ENCODE measurements at regions not wholly inside any gene's neighbourhood (a gene's known extent, or its start where the extent isn't known, plus 50 kb on each side); places are given as distances from the start of the nearest gene placed in this dataset.

DNA sequence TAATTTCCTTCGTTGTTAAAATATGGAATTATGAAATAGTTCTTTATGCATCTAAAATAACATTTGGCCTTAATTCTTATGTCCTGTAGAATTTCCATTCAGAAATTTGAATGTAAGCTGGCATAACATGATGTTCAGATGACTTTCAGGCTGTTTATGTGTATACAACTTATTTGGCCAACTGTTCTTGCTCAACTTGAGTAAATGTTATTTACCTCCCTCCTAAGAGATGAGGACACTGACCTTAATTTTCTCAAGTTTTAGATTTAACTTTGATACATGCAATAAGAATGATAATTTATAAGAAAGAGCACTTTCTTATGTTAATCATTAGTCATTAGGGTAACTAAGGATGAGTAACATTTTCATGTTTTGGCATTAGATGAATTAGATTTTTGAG lies 365.4 kb downstream of the AEBP2 start:
- TF ChIP-seq, protein P1, sequence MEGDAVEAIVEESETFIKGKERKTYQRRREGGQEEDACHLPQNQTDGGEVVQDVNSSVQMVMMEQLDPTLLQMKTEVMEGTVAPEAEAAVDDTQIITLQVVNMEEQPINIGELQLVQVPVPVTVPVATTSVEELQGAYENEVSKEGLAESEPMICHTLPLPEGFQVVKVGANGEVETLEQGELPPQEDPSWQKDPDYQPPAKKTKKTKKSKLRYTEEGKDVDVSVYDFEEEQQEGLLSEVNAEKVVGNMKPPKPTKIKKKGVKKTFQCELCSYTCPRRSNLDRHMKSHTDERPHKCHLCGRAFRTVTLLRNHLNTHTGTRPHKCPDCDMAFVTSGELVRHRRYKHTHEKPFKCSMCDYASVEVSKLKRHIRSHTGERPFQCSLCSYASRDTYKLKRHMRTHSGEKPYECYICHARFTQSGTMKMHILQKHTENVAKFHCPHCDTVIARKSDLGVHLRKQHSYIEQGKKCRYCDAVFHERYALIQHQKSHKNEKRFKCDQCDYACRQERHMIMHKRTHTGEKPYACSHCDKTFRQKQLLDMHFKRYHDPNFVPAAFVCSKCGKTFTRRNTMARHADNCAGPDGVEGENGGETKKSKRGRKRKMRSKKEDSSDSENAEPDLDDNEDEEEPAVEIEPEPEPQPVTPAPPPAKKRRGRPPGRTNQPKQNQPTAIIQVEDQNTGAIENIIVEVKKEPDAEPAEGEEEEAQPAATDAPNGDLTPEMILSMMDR (IDR thresholded peaks at IDR 0.05), result no peak
- Histone ChIP-seq H3K79me2 (ENCODE audit: insufficient read depth, low read length) (no peaks in the 10 kb centered on the region), H3K4me2 (replicated peaks; ENCODE audit: extremely low read depth, low read length, poor library complexity, severe bottlenecking) (no peak overlapping the region), H3K4me1 (ENCODE audit: control insufficient read depth in 1 of 2, insufficient read depth in 2 of 2, low read length in 2 of 2) (no peaks in the 10 kb centered on the region), H3K9ac (ENCODE audit: insufficient read depth, low read length, poor library complexity, severe bottlenecking) (no peak overlapping the region), H3K9me3 (replicated peaks in 1 of 2; ENCODE audit: control insufficient read depth in 1 of 2, insufficient read depth in 1 of 2, low read length in 2 of 2) (no peaks in the 10 kb centered on the region), H3K27ac (ENCODE audit: low read depth in 1 of 2, low read length in 2 of 2) (no peak overlapping the region), H3K36me3 (replicated peaks in 1 of 2; ENCODE audit: control insufficient read depth in 1 of 2, insufficient read depth in 2 of 2, low read length in 2 of 2) (no peaks in the 10 kb centered on the region), H4K20me1 (ENCODE audit: insufficient read depth, low read length) (no peaks in the 10 kb centered on the region), H3K4me3 (replicated peaks in 1 of 3; ENCODE audit: low read depth in 2 of 3, low read length in 3 of 3) (no peak overlapping the region), H3K27me3 (ENCODE audit: control insufficient read depth in 2 of 2, insufficient read depth in 2 of 2, low read length in 2 of 2) (no peaks in the 10 kb centered on the region), H2AFZ (ENCODE audit: insufficient read depth, low read depth, low read length, poor library complexity, severe bottlenecking) (no peak overlapping the region)
- Mint-ChIP-seq H3K27ac (no peak overlapping the region), H3K27me3 (ENCODE audit: low read depth in 3 of 3) (no peaks in the 10 kb centered on the region), H3K36me3 (no peaks in the 10 kb centered on the region), H3K4me3 (no peak overlapping the region), H3K9me3 (peaks cover 0 to 8% (median 2%) of the 10 kb centered on the region in 7 donors), H3K4me1 (no peaks in the 10 kb centered on the region)
- DNase-seq, result no peak
- intact Hi-C loops (cut with micrococcal nuclease), result no loop called here
- whole genome bisulfite sequencing (ENCODE audit: insufficient coverage), result no CpG with 5 or more reads among the region's 1 CpG

DNA sequence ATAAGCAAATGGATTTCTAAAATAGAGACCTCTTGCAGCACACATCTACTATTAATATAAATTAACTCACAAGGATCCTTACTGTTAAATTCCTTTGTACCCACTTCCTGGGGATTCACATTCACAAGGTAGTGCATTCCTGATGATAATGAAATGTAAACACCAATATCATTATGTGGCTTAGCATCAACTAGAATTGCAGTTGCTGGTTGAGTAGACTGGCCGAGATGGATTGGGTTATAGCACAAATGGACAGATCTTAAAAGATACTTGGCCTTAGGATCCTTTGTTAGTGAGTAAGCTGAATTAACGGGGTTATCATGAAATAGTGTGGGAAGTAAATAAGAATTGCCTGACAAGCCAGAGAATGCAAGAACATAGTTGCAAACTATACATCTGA lies 369.1 kb downstream of the AEBP2 start:
- Histone ChIP-seq H3K79me2 (ENCODE audit: insufficient read depth, low read length) (no peaks in the 10 kb centered on the region), H4K20me1 (ENCODE audit: insufficient read depth, low read length) (no peaks in the 10 kb centered on the region), H3K36me3 (replicated peaks in 1 of 2; ENCODE audit: control insufficient read depth in 1 of 2, insufficient read depth in 2 of 2, low read length in 2 of 2) (no peaks in the 10 kb centered on the region), H3K4me3 (replicated peaks in 1 of 3; ENCODE audit: low read depth in 2 of 3, low read length in 3 of 3) (no peak overlapping the region), H3K4me1 (ENCODE audit: control insufficient read depth in 1 of 2, insufficient read depth in 2 of 2, low read length in 2 of 2) (no peaks in the 10 kb centered on the region), H3K4me2 (replicated peaks; ENCODE audit: extremely low read depth, low read length, poor library complexity, severe bottlenecking) (no peak overlapping the region), H3K27me3 (ENCODE audit: control insufficient read depth in 2 of 2, insufficient read depth in 2 of 2, low read length in 2 of 2) (no peaks in the 10 kb centered on the region), H3K9ac (ENCODE audit: insufficient read depth, low read length, poor library complexity, severe bottlenecking) (no peak overlapping the region), H3K9me3 (replicated peaks in 1 of 2; ENCODE audit: control insufficient read depth in 1 of 2, insufficient read depth in 1 of 2, low read length in 2 of 2) (no peaks in the 10 kb centered on the region), H3K27ac (ENCODE audit: low read depth in 1 of 2, low read length in 2 of 2) (no peak overlapping the region), H2AFZ (ENCODE audit: insufficient read depth, low read depth, low read length, poor library complexity, severe bottlenecking) (no peak overlapping the region)
- 71% methylated on average over 1 of the region's 2 CpGs for WGBS (ENCODE audit: insufficient coverage)
- no peaks in the 10 kb centered on the region for H3K27me3 Mint-ChIP-seq (ENCODE audit: low read depth in 3 of 3)
- intact Hi-C loops (cut with micrococcal nuclease), result no loop called here
- TF ChIP-seq, protein P1 (IDR thresholded peaks at IDR 0.05), result no peak
- no peaks in the 10 kb centered on the region for H3K4me1 Mint-ChIP-seq
- H3K9me3 Mint-ChIP-seq, result peaks cover 0 to 9% (median 3%) of the 10 kb centered on the region in 7 donors
- no peak overlapping the region for H3K27ac Mint-ChIP-seq
- H3K4me3 Mint-ChIP-seq, result no peak overlapping the region
- no peak for DNase-seq
- H3K36me3 Mint-ChIP-seq, result no peaks in the 10 kb centered on the region
